ENCODE measurements at regions not wholly inside any gene's neighbourhood (a gene's known extent, or its start where the extent isn't known, plus 50 kb on each side); places are given as distances from the start of the nearest gene placed in this dataset.
"Not testable (repeated sequence)": the region's sequence is repeated elsewhere in the genome, so short reads cannot be mapped to it uniquely, and the experiment has no call there.

GRCh38 chr3:158026236-158026635, 80.0 kb downstream of the SHOX2 start:
- no peak for DNase-seq (ENCODE audit: low spot score)

GRCh38 chr3:158019897-158020296, 86.3 kb downstream of the SHOX2 start:
- DNase-seq (ENCODE audit: low spot score): not testable (repeated sequence)

- no peak for DNase-seq (ENCODE audit: low spot score)
Observed at GRCh38 chr3:158018462-158018861, 87.8 kb downstream of the SHOX2 start.

- no peak for DNase-seq (ENCODE audit: low spot score)
Observed at GRCh38 chr3:158012901-158013300, 93.3 kb downstream of the SHOX2 start.

GRCh38 chr3:158005391-158006100, 100.7 kb downstream of the SHOX2 start:
- no peak for DNase-seq (ENCODE audit: low spot score)

- no peak for DNase-seq (ENCODE audit: low spot score)
Observed at GRCh38 chr3:157999246-157999645, 107.0 kb downstream of the SHOX2 start.

GRCh38 chr3:157982359-157982758, 123.9 kb downstream of the SHOX2 start:
- no peak for DNase-seq (ENCODE audit: low spot score)

- no peak for DNase-seq (ENCODE audit: low spot score)
Observed at GRCh38 chr3:157981819-157982218, 124.4 kb downstream of the SHOX2 start.

GRCh38 chr3:157979022-157979421, 127.2 kb downstream of the SHOX2 start:
- no peak for DNase-seq (ENCODE audit: low spot score)

- no peak for DNase-seq (ENCODE audit: low spot score)
Observed at GRCh38 chr3:157961665-157962064, 144.6 kb downstream of the SHOX2 start.

GRCh38 chr3:157958457-157958856, 147.8 kb downstream of the SHOX2 start:
- no peak for DNase-seq (ENCODE audit: low spot score)

- DNase-seq (ENCODE audit: low spot score): no peak
Observed at GRCh38 chr3:157956850-157957249, 149.4 kb downstream of the SHOX2 start.

GRCh38 chr3:157956176-157956575, 150.0 kb downstream of the SHOX2 start:
- no peak for DNase-seq (ENCODE audit: low spot score)

- no peak for DNase-seq (ENCODE audit: low spot score)
Observed at GRCh38 chr3:157953565-157953964, 152.7 kb downstream of the SHOX2 start.

GRCh38 chr3:157948605-157949383, 157.4 kb downstream of the SHOX2 start:
- no peak for DNase-seq (ENCODE audit: low spot score)

- no peak for DNase-seq (ENCODE audit: low spot score)
Observed at GRCh38 chr3:157939166-157939565, 167.1 kb downstream of the SHOX2 start.

GRCh38 chr3:157938154-157938779, 168.0 kb downstream of the SHOX2 start:
- DNase-seq (ENCODE audit: low spot score): no peak

GRCh38 chr3:157931517-157931916, 174.7 kb downstream of the SHOX2 start:
- no peak for DNase-seq (ENCODE audit: low spot score)

GRCh38 chr3:157930000-157930780, 176.0 kb downstream of the SHOX2 start:
- DNase-seq (ENCODE audit: low spot score): no peak

GRCh38 chr3:157926822-157927221, 179.4 kb downstream of the SHOX2 start:
- DNase-seq (ENCODE audit: low spot score): no peak

- no peak for DNase-seq (ENCODE audit: low spot score)
Observed at GRCh38 chr3:157922614-157923013, 183.6 kb downstream of the SHOX2 start.

GRCh38 chr3:157921811-157922210, 184.4 kb downstream of the SHOX2 start:
- no peak for DNase-seq (ENCODE audit: low spot score)

Measured in activated CD4-positive, alpha-beta T cell treated with anti-CD3 and anti-CD28 coated beads, Interleukin-2, Interleukin-4, amounts not matched to agents 100 ng/mL and 50 ng/mL, durations not matched to agents 16 hours and 8 hours (primary cell).